ENCODE measurements at regions not wholly inside any gene's neighbourhood (a gene's known extent, or its start where the extent isn't known, plus 50 kb on each side); places are given as distances from the start of the nearest gene placed in this dataset.

DNA sequence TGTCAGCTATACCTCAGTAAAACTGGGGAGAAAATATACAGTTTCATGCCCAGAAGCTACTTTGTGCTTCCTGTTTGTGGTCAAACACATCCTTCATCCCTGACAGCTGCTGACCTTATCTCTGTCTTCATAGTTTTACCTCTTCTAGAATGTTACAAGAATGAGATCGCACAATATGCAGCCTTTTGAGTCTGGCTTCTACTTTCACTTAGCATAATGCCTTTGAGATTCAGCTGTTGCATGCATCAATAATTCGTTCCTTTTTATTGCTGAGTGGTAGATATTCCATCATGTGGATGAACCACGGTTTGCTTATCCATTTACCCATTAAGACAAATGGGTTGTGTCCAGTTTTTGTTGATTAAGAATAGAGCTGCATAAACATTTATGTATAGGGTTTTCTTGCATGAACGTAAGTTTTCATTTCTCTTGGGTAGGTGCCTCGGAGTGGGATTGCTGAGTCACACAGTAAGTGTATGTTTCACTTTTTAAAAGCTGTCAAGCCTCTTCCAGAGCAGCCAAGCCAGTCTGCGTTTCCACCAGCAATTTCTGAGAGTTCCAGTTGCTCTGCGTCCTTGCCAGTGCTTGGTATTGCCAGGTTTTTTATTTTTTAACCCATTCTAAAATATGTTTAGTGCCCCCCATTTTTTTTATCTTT, 86.6 kb upstream of the PAX1 start:
- no peak overlapping the region for H3K9ac ChIP-seq (ENCODE audit: low read depth in 1 of 3, low read length in 3 of 3)
- no peaks in the 10 kb centered on the region for H3K4me1 ChIP-seq (ENCODE audit: control insufficient read depth in 3 of 3, insufficient read depth in 3 of 3, low read length in 3 of 3)
- H3K9me3 ChIP-seq (ENCODE audit: control insufficient read depth in 3 of 3, low read length in 3 of 3): no peaks in the 10 kb centered on the region
- peaks cover 0 to 10% (median 4%) of the 10 kb centered on the region in 3 donors for H3K27me3 ChIP-seq (ENCODE audit: control insufficient read depth in 3 of 3, insufficient read depth in 3 of 3, low read length in 3 of 3)
- no peak overlapping the region for H3K4me3 ChIP-seq (ENCODE audit: low read length in 3 of 3)
- no peak overlapping the region for H3K27ac ChIP-seq (ENCODE audit: low read depth, low read length)
- H3K36me3 ChIP-seq (ENCODE audit: control insufficient read depth in 3 of 3, insufficient read depth in 3 of 3, low read length in 3 of 3): no peaks in the 10 kb centered on the region

DNA sequence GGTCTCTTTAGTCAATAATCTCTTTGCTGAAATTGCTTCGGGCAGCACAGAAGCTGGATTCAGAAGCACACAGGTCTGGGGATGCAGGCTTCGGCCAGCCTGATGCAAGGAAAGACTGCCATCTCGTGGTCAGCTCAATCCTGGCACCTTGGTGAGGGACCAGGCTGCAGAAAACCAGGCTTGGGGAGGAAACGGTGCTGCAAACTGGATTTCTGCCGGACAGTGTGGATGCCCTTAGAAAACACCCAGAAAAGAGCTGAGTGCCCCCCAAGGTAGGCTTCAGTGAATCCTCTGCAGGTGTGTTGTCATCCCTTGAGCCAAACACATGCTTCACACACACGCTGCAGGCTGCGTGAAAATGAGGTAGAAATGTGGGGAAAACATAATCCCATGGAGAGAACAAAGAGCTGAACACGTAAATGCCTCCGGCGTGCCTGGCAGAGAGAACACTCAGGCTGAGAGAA, 89.8 kb upstream of the PAX1 start:
- peaks cover 0 to 15% (median 7%) of the 10 kb centered on the region in 3 donors for H3K27me3 ChIP-seq (ENCODE audit: control insufficient read depth in 3 of 3, insufficient read depth in 3 of 3, low read length in 3 of 3)
- H3K4me1 ChIP-seq (ENCODE audit: control insufficient read depth in 3 of 3, insufficient read depth in 3 of 3, low read length in 3 of 3): no peaks in the 10 kb centered on the region
- no peak overlapping the region for H3K27ac ChIP-seq (ENCODE audit: low read depth, low read length)
- no peaks in the 10 kb centered on the region for H3K36me3 ChIP-seq (ENCODE audit: control insufficient read depth in 3 of 3, insufficient read depth in 3 of 3, low read length in 3 of 3)
- no peak overlapping the region for H3K9ac ChIP-seq (ENCODE audit: low read depth in 1 of 3, low read length in 3 of 3)
- no peak overlapping the region for H3K4me3 ChIP-seq (ENCODE audit: low read length in 3 of 3)
- H3K9me3 ChIP-seq (ENCODE audit: control insufficient read depth in 3 of 3, low read length in 3 of 3): no peaks in the 10 kb centered on the region

DNA sequence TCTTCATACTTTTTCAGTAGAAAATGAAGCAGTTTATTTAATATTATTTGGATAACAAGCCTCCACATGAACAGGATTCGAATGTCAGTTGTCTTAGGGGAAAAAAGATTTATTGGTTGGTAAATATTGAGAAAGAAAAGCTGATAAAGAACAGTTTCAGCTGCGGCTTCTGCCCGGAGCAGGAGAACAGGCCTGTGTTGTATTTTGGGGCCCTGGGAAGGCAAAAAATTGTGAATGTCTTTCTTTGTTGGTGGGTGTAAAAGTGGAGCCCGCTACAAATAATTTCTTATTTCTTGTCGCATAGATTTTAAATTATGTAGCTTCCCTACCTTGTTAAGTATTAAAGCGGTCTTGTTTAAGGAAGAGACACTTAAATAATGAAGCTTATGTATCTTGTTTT, 90.5 kb upstream of the PAX1 start:
- Histone ChIP-seq H3K36me3 (ENCODE audit: control insufficient read depth in 3 of 3, insufficient read depth in 3 of 3, low read length in 3 of 3) (no peaks in the 10 kb centered on the region), H3K9ac (ENCODE audit: low read depth in 1 of 3, low read length in 3 of 3) (no peak overlapping the region), H3K27me3 (ENCODE audit: control insufficient read depth in 3 of 3, insufficient read depth in 3 of 3, low read length in 3 of 3) (peaks cover 0 to 15% (median 7%) of the 10 kb centered on the region in 3 donors), H3K4me1 (ENCODE audit: control insufficient read depth in 3 of 3, insufficient read depth in 3 of 3, low read length in 3 of 3) (no peaks in the 10 kb centered on the region), H3K9me3 (ENCODE audit: control insufficient read depth in 3 of 3, low read length in 3 of 3) (no peaks in the 10 kb centered on the region), H3K4me3 (ENCODE audit: low read length in 3 of 3) (no peak overlapping the region), H3K27ac (ENCODE audit: low read depth, low read length) (no peak overlapping the region)

DNA sequence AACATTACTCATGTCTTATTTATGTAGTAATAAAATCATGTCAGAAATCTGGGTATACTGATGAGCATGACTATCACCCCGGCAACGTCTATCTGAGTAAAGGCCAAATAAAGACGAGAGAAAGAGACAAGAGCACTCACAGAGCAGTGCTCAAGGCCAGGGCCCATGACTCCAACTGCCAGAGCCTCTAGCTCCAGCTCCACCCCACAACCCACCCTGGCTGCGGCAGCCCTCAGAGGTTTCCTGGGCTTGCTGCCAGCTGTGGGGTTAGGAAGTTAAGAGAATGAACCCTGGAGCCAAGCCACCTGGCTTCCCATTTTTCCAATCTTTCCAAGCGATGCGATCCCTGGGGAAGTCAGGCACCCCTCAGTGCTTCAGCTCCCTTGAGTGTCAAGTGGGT, 92.0 kb upstream of the PAX1 start:
- peaks cover 4 to 15% (median 5%) of the 10 kb centered on the region in 3 donors for H3K27me3 ChIP-seq (ENCODE audit: control insufficient read depth in 3 of 3, insufficient read depth in 3 of 3, low read length in 3 of 3)
- H3K36me3 ChIP-seq (ENCODE audit: control insufficient read depth in 3 of 3, insufficient read depth in 3 of 3, low read length in 3 of 3): no peaks in the 10 kb centered on the region
- H3K9me3 ChIP-seq (ENCODE audit: control insufficient read depth in 3 of 3, low read length in 3 of 3): no peaks in the 10 kb centered on the region
- H3K27ac ChIP-seq (ENCODE audit: low read depth, low read length): no peak overlapping the region
- no peak overlapping the region for H3K9ac ChIP-seq (ENCODE audit: low read depth in 1 of 3, low read length in 3 of 3)
- H3K4me3 ChIP-seq (ENCODE audit: low read length in 3 of 3): no peak overlapping the region
- H3K4me1 ChIP-seq (ENCODE audit: control insufficient read depth in 3 of 3, insufficient read depth in 3 of 3, low read length in 3 of 3): no peaks in the 10 kb centered on the region

DNA sequence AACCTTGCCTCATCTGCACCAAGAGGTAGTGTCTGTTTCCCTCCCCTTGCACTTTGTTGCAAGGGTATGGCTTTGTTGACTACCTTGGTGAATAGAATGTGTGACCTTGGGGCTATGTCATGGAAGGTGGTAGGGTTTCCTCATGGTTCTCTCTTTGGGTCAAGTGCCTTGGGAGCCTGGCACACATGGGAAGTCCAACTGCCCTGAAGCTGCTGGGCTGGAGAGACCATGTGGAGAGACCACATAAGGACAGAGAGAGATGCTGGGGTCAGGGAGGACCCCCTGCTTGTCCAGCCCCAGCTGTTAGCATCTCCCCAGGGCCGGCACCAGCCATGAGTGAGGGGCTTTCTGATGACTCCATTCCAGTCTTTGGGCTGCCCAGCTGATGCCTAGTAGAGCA, 95.5 kb upstream of the PAX1 start:
- H3K9me3 ChIP-seq (ENCODE audit: control insufficient read depth in 3 of 3, low read length in 3 of 3): peaks cover 0 to under 1% (median 0%) of the 10 kb centered on the region in 3 donors
- no peak overlapping the region for H3K27ac ChIP-seq (ENCODE audit: low read depth, low read length)
- H3K36me3 ChIP-seq (ENCODE audit: control insufficient read depth in 3 of 3, insufficient read depth in 3 of 3, low read length in 3 of 3): no peaks in the 10 kb centered on the region
- H3K4me3 ChIP-seq (ENCODE audit: low read length in 3 of 3): no peak overlapping the region
- peaks cover 0 to 3% (median 0%) of the 10 kb centered on the region in 3 donors for H3K4me1 ChIP-seq (ENCODE audit: control insufficient read depth in 3 of 3, insufficient read depth in 3 of 3, low read length in 3 of 3)
- H3K27me3 ChIP-seq (ENCODE audit: control insufficient read depth in 3 of 3, insufficient read depth in 3 of 3, low read length in 3 of 3): peaks cover 4 to 12% (median 7%) of the 10 kb centered on the region in 3 donors
- no peak overlapping the region for H3K9ac ChIP-seq (ENCODE audit: low read depth in 1 of 3, low read length in 3 of 3)

DNA sequence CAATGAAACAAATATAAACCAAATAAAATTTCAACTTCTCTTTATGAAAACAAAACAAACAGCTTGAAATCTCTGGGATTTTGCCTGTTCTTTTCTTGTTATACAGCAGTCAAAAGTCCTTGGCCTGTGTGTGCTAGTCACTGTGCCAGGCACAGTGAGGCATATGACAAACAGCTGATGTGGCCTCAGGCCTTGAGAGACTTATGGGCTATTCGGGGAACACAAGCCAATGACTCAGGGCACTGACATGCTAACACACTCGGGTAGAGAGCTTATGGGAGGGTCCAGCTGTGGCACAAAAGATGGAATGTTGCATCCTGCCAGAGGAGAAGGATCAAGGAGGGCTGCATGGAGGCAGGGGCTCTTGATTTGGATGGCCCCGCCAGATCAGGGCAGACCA, 95.4 kb upstream of the NKX2-2 start:
- no peak overlapping the region for H3K4me3 ChIP-seq (ENCODE audit: low read length in 3 of 3)
- peaks cover 4 to 12% (median 7%) of the 10 kb centered on the region in 3 donors for H3K27me3 ChIP-seq (ENCODE audit: control insufficient read depth in 3 of 3, insufficient read depth in 3 of 3, low read length in 3 of 3)
- H3K9me3 ChIP-seq (ENCODE audit: control insufficient read depth in 3 of 3, low read length in 3 of 3): peaks cover 0 to 1% (median 0%) of the 10 kb centered on the region in 3 donors
- H3K36me3 ChIP-seq (ENCODE audit: control insufficient read depth in 3 of 3, insufficient read depth in 3 of 3, low read length in 3 of 3): no peaks in the 10 kb centered on the region
- no peak overlapping the region for H3K9ac ChIP-seq (ENCODE audit: low read depth in 1 of 3, low read length in 3 of 3)
- H3K27ac ChIP-seq (ENCODE audit: low read depth, low read length): no peak overlapping the region
- peaks cover 0 to 3% (median 0%) of the 10 kb centered on the region in 3 donors for H3K4me1 ChIP-seq (ENCODE audit: control insufficient read depth in 3 of 3, insufficient read depth in 3 of 3, low read length in 3 of 3)

DNA sequence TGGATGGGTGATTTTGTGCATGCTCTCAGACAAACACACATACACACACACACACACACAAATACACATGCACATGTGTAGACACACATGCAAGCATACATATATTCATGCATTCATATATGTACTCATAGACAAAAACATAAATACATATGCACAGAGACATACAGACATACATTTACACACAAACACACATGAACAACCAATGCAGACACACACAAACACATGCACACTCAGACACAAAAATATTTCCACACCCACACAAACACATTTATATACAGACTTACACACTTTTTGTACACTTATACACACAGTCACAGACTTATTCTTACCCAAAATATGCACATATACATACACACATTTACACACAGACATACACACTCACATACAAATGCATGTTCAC, 94.9 kb upstream of the NKX2-2 start:
- H3K9me3 ChIP-seq (ENCODE audit: control insufficient read depth in 3 of 3, low read length in 3 of 3): peaks cover 0 to 1% (median 0%) of the 10 kb centered on the region in 3 donors
- H3K9ac ChIP-seq (ENCODE audit: low read depth in 1 of 3, low read length in 3 of 3): no peak overlapping the region
- no peaks in the 10 kb centered on the region for H3K36me3 ChIP-seq (ENCODE audit: control insufficient read depth in 3 of 3, insufficient read depth in 3 of 3, low read length in 3 of 3)
- peaks cover 4 to 12% (median 7%) of the 10 kb centered on the region in 3 donors for H3K27me3 ChIP-seq (ENCODE audit: control insufficient read depth in 3 of 3, insufficient read depth in 3 of 3, low read length in 3 of 3)
- H3K4me3 ChIP-seq (ENCODE audit: low read length in 3 of 3): no peak overlapping the region
- H3K27ac ChIP-seq (ENCODE audit: low read depth, low read length): no peak overlapping the region
- peaks cover 0 to 3% (median 0%) of the 10 kb centered on the region in 3 donors for H3K4me1 ChIP-seq (ENCODE audit: control insufficient read depth in 3 of 3, insufficient read depth in 3 of 3, low read length in 3 of 3)

DNA sequence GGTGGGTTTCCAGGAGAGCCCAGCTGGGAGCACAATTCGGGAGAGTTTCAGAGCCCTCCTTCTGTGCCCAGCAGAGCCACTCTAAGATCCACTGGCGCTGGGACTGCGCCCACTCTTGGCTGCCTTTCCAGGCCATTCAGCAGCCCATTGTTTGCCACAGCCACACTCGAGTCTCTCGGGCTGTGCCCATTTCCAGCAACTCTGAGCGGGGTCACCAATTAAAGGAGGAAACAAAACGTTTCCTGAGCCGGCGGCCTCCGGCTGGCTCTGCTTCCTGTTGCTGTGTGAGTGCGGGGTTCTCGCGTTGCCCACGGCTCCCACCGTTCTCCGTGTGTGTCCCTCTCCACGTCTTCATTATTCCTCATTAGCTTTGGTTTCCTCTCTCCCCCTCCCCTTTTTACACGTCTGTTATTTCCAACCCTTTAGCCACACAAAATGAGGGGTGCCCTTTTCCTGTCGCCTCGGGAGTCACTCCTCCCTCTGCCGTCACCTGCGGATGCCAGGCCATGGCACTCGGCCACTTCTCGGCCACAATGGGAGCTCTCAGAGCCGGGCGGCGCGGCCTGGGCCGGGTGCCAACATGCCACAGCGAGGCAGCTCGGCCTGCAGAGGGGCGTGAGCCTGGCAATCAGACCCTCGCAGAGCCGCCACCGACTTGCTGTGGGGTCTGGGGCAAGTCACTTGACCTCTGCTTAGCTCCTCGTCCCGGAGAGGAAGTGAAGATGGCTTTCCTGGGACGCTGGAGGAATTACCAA, 94.3 kb upstream of the NKX2-2 start:
- Histone ChIP-seq H3K27me3 (ENCODE audit: control insufficient read depth in 3 of 3, insufficient read depth in 3 of 3, low read length in 3 of 3) (peaks cover 4 to 12% (median 7%) of the 10 kb centered on the region in 3 donors), H3K9ac (ENCODE audit: low read depth in 1 of 3, low read length in 3 of 3) (peak overlapping the region in 1 of 3 donors; percentile 8), H3K4me3 (ENCODE audit: low read length in 3 of 3) (peak overlapping the region in 2 of 3 donors; percentile 14 to 22)

DNA sequence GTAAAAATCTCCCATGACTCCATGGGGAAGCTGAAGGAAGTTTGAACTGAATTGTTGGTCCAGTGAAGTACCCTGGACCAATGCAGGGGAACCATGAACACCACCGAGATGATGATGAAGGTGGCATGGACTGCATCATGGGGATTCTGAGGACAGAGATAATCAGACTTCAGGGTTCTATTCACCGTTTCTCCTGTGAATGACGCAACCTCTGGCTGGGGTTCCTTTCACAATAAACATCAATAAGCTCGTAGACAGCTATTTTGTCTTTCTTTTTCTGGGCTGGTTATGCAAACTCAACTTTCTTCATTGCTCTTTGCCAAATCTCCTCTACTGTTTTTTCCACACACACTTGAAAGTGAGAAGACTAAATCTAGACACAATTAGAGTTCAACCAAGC, 87.9 kb upstream of the NKX2-2 start:
- Histone ChIP-seq H3K4me3 (ENCODE audit: low read length in 3 of 3) (no peak overlapping the region), H3K27ac (ENCODE audit: low read depth, low read length) (no peak overlapping the region), H3K4me1 (ENCODE audit: control insufficient read depth in 3 of 3, insufficient read depth in 3 of 3, low read length in 3 of 3) (no peaks in the 10 kb centered on the region), H3K9ac (ENCODE audit: low read depth in 1 of 3, low read length in 3 of 3) (no peak overlapping the region), H3K36me3 (ENCODE audit: control insufficient read depth in 3 of 3, insufficient read depth in 3 of 3, low read length in 3 of 3) (no peaks in the 10 kb centered on the region), H3K9me3 (ENCODE audit: control insufficient read depth in 3 of 3, low read length in 3 of 3) (peaks cover 3 to 10% (median 7%) of the 10 kb centered on the region in 3 donors), H3K27me3 (ENCODE audit: control insufficient read depth in 3 of 3, insufficient read depth in 3 of 3, low read length in 3 of 3) (no peaks in the 10 kb centered on the region)

More for the DNA sequence above, 94.3 kb upstream of the NKX2-2 start:
- no peaks in the 10 kb centered on the region for H3K36me3 ChIP-seq (ENCODE audit: control insufficient read depth in 3 of 3, insufficient read depth in 3 of 3, low read length in 3 of 3)
- H3K27ac ChIP-seq (ENCODE audit: low read depth, low read length): no peak overlapping the region
- peaks cover 0 to 3% (median 0%) of the 10 kb centered on the region in 3 donors for H3K4me1 ChIP-seq (ENCODE audit: control insufficient read depth in 3 of 3, insufficient read depth in 3 of 3, low read length in 3 of 3)
- H3K9me3 ChIP-seq (ENCODE audit: control insufficient read depth in 3 of 3, low read length in 3 of 3): peaks cover 0 to 1% (median 0%) of the 10 kb centered on the region in 3 donors

DNA sequence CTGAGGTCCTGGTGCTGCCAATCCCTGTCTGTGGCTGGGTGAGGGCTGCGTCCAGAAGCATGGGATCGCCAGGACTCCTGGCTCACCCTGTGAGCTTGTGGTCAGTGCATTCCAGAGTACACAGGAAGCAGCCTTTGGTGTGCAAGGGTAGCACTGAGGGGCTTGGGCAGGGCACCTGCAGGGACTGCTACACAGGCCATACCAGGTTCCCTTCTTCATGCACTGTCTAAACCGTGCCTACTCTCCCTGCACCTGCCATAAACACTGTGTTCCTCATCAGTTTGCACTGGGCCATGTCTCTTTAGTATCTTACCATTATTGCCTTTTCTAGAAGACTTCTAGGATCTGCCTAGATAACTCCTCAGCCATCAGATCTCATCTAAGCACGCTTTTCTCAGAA, 72.8 kb upstream of the NKX2-2 start:
- H3K9ac ChIP-seq (ENCODE audit: low read depth in 1 of 3, low read length in 3 of 3): no peak overlapping the region
- no peaks in the 10 kb centered on the region for H3K4me1 ChIP-seq (ENCODE audit: control insufficient read depth in 3 of 3, insufficient read depth in 3 of 3, low read length in 3 of 3)
- no peaks in the 10 kb centered on the region for H3K9me3 ChIP-seq (ENCODE audit: control insufficient read depth in 3 of 3, low read length in 3 of 3)
- H3K36me3 ChIP-seq (ENCODE audit: control insufficient read depth in 3 of 3, insufficient read depth in 3 of 3, low read length in 3 of 3): no peaks in the 10 kb centered on the region
- peaks cover 0 to 13% (median 7%) of the 10 kb centered on the region in 3 donors for H3K27me3 ChIP-seq (ENCODE audit: control insufficient read depth in 3 of 3, insufficient read depth in 3 of 3, low read length in 3 of 3)
- H3K27ac ChIP-seq (ENCODE audit: low read depth, low read length): no peak overlapping the region
- no peak overlapping the region for H3K4me3 ChIP-seq (ENCODE audit: low read length in 3 of 3)

Measured in skeletal muscle tissue (tissue), 3 donors.